ENCODE measurements at regions not wholly inside any gene's neighbourhood (a gene's known extent, or its start where the extent isn't known, plus 50 kb on each side); places are given as distances from the start of the nearest gene placed in this dataset.

DNA sequence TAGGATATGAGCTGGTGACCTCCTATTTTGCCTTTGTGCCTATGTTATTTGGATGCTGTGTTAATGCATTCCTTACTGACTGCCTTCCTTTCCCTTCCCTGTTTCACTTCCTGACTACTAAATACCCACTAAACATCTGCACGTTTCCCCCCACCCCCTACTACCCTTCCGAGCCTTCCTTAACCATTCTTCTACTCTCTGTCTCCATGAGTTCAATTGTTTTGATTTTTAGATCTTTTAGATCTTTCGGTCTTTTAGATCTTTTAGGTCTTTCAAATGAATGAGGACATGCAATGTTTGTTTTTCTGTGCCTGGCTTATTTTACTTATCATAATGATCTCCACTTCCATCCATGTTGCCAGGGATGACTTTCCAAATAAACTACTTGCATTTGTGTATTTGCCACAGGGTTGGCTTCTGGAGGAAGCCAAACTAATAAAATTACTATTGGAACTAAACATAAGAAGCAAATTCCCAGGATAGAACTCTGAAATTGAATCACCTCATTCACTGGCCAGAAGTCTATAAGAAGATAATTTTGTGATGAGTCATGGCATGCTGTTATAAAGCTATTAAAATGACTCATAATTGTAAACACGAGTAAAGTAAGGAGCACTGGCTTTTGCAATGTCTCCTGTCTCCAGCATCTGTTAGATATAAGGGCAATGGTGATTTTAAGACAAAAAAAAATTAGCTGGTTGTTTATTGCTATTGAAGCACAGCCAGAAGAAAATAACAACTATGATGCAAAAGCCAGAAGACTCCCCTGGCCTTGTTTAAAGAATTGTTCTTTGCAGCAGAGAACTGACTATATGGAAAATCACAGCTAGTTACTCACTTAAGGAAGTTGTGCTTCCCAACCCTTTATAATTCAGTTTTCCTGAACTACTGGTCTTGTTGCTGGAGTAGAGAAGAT is 586.3 kb downstream of the LRFN5 start:
- DNase-seq (ENCODE audit: low read depth) = peak; percentile 94

GRCh38 chr14:42190744-42191143 is 584.1 kb downstream of the LRFN5 start:
- DNase-seq (ENCODE audit: low read depth) = no peak

GRCh38 chr14:42187846-42188245 is 581.2 kb downstream of the LRFN5 start:
- DNase-seq (ENCODE audit: low read depth) = no peak

GRCh38 chr14:42185718-42186117 is 579.0 kb downstream of the LRFN5 start:
- DNase-seq (ENCODE audit: low read depth) = no peak

- DNase-seq (ENCODE audit: low read depth) = no peak
These were observed 567.7 kb downstream of the LRFN5 start for GRCh38 chr14:42174357-42174756.

DNA sequence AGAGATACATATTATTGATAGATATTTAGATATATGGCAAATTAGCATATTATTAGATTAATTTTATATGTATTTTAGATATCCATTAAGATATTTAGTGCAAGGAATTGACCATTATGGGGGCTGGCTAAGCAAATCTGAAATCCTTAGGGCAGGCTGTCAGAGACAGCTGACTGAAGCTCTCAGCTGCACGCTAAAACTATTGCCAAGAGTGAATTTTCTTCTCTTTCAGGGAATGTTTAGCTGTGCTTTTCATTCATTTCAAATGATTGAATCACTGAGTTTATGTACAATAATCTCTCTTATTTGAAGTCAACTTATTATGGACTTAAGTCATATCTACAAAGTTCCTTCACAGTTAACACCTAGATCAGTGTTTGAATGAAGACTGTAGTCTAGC is 566.5 kb downstream of the LRFN5 start:
- DNase-seq (ENCODE audit: low read depth) = no peak

GRCh38 chr14:42172304-42172703 is 565.6 kb downstream of the LRFN5 start:
- DNase-seq (ENCODE audit: low read depth) = no peak

- no peak for DNase-seq (ENCODE audit: low read depth)
These were observed 556.5 kb downstream of the LRFN5 start for GRCh38 chr14:42163136-42163535.

- no peak for DNase-seq (ENCODE audit: low read depth)
These were observed 552.5 kb downstream of the LRFN5 start for GRCh38 chr14:42159138-42159537.

GRCh38 chr14:42149609-42150261 is 543.1 kb downstream of the LRFN5 start:
- no peak for DNase-seq (ENCODE audit: low read depth)

DNA sequence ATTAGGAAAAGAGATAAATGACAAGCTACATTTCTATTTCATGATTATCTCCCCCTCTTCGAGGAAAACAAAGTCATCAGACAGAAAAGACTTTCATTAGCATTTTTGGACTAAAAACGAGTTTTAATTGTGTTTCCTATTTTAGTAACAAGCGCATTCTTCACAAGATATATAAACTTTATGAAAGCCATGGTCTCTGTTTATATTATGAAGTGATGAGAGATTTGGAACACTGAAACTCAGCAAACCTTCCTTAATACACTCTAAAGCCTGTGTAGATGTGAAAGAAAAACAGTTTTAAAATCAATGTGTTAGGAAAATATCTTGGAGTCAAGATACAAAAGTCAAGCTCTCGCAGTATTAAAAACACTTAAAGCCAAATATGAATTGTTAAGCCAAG is 539.1 kb downstream of the LRFN5 start:
- DNase-seq (ENCODE audit: low read depth) = no peak

DNA sequence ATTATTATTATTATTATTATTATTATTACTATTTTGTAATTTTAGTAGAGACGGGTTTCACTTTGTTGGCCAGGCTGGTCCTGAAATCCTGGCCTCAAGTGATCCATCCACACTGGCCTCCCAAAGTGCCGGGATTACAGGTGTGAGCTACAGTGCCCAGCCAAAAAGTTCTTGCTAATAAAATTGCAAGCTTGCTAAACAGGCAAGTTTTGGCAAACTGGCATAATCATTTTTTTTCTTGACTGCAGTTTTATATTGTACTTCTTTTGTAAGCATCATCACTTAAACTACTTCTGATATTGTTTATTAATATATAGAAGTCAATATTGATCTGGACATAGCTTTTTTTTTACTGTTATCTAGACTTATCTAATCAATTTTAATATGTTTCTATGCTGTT is 536.4 kb downstream of the LRFN5 start:
- no peak for DNase-seq (ENCODE audit: low read depth)

GRCh38 chr14:42141328-42141727 is 534.7 kb downstream of the LRFN5 start:
- no peak for DNase-seq (ENCODE audit: low read depth)

GRCh38 chr14:42140831-42141279 is 534.2 kb downstream of the LRFN5 start:
- peak; percentile 93 for DNase-seq (ENCODE audit: low read depth)

- no peak for DNase-seq (ENCODE audit: low read depth)
These were observed 533.3 kb downstream of the LRFN5 start for GRCh38 chr14:42140001-42140400.

- no peak for DNase-seq (ENCODE audit: low read depth)
These were observed 531.7 kb downstream of the LRFN5 start for GRCh38 chr14:42138406-42138805.

DNA sequence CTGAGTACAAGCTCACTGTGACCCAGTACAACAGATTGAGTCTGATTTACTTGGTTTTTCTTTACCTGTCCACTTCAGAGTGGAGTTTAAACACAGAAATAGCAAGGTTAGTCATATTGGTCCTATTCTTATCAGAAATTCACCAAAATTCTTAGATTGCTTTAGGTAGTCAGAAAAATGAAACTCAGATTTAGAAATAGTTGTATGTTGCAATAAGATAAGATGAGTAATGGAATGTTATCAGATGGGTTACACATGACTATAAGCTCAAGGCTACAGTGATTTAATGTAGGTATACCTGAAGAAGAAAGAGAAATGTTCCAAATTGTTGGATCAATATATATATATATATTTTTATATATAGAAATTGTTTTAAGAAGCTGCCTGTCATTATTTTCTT is 524.1 kb downstream of the LRFN5 start:
- peak; percentile 58 for DNase-seq (ENCODE audit: low read depth)

- no peak for DNase-seq (ENCODE audit: low read depth)
These were observed 516.9 kb downstream of the LRFN5 start for GRCh38 chr14:42123526-42123925.

GRCh38 chr14:42113358-42114069 is 506.8 kb downstream of the LRFN5 start:
- DNase-seq (ENCODE audit: low read depth) = no peak

GRCh38 chr14:42112108-42112507 is 505.4 kb downstream of the LRFN5 start:
- peak; percentile 69 for DNase-seq (ENCODE audit: low read depth)

GRCh38 chr14:42111355-42111754 is 504.7 kb downstream of the LRFN5 start:
- DNase-seq (ENCODE audit: low read depth) = no peak

GRCh38 chr14:42110167-42110566 is 503.5 kb downstream of the LRFN5 start:
- peak; percentile 62 for DNase-seq (ENCODE audit: low read depth)

DNA sequence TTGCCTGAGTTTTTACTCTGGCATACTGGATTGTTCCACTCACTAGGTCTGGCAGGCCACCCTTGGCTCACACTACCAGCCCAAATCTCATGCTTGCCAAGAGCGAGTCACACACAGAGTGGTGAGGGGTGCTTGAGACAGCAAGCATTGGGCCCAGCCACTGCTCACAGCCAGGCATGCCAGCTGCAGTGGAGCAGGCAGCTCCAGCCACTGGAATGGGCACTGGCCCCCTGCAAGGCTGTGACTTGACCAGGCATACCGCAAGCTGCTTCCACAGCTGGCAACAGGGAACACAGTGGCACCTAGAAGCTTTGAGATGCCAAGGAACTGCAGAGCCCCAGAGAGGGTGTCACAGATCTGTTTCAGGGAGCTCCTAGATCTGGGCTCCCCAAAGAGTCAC is 488.5 kb downstream of the LRFN5 start:
- DNase-seq (ENCODE audit: low read depth) = no peak
